CD4-positive, alpha-beta T cell (primary cell): ENCODE measurements at regions not wholly inside any gene's neighbourhood (a gene's known extent, or its start where the extent isn't known, plus 50 kb on each side); places are given as distances from the start of the nearest gene placed in this dataset.

Experiments used
- ATAC-seq: fragments of 200-7000 bp; cut with Tn5 transposase; one replicate; pipeline ENCODE4 v1.10.0; 2022; ENCODE audit warnings: mild to moderate bottlenecking; ENCODE audit not compliant: poor library complexity
- CTCF ChIA-PET: fragments of 350-600 bp; sonication (Branson Sonifier 250); formaldehyde crosslinking; loops from one replicate; lab custom pipeline; 2021; ENCODE audit warnings: antibody characterized with exemption, inconsistent platforms; lab: Charles Lee
- POLR2A ChIA-PET: fragments of 350-600 bp; sonication (Branson Sonifier 250); formaldehyde crosslinking; loops from one replicate; lab custom pipeline; 2021; ENCODE audit warnings: antibody characterized with exemption, inconsistent platforms; lab: Charles Lee
- DNase-seq, 14 experiments: peaks; one replicate each; pipeline ENCODE4 v3.0.0-alpha.2; 2013 to 2020; ENCODE audit warnings: mixed read lengths in 2 of 14
- H3K27ac ChIP-seq, 2 donors: one replicate each; pipeline versions ENCODE4 v1.5.1 to v1.7.0; 2013; ENCODE audit warnings: low read length in 2 of 2, low read depth in 1 of 2, mild to moderate bottlenecking in 1 of 2
- H3K27me3 ChIP-seq, 2 experiments: 1 replicate in 1 of 2; 2 replicates in 1 of 2; pipeline versions ENCODE4 v1.6.1 to v1.7.0; 2013; ENCODE audit warnings: low read length in 2 of 2, control low read depth in 1 of 2, mild to moderate bottlenecking in 1 of 2, moderate library complexity in 1 of 2; ENCODE audit not compliant: insufficient read depth in 2 of 2, control insufficient read depth in 1 of 2
- H3K36me3 ChIP-seq: one replicate; pipeline ENCODE4 v1.6.1; 2013; ENCODE audit warnings: low read length, control low read depth; ENCODE audit not compliant: insufficient read depth
- H3K4me1 ChIP-seq: one replicate; pipeline ENCODE4 v1.6.1; 2013; ENCODE audit warnings: low read length, control low read depth; ENCODE audit not compliant: insufficient read depth
- H3K4me3 ChIP-seq: one replicate; pipeline ENCODE4 v1.5.1; 2013; ENCODE audit warnings: mild to moderate bottlenecking, low read length, moderate library complexity
- H3K9me3 ChIP-seq, 2 experiments: 1 replicate in 1 of 2; 2 replicates in 1 of 2; pipeline versions ENCODE4 v1.6.1 to v1.7.0; 2013; ENCODE audit warnings: low read length in 2 of 2, mild to moderate bottlenecking in 2 of 2, control low read depth in 1 of 2, moderate library complexity in 1 of 2; ENCODE audit not compliant: control insufficient read depth in 1 of 2, insufficient read depth in 1 of 2
- H3K27ac Mint-ChIP-seq: one replicate; pipeline ENCODE4 v1.8.0; 2020; ENCODE audit warnings: mixed read lengths
- H3K27me3 Mint-ChIP-seq: one replicate; pipeline ENCODE4 v1.8.0; 2021; ENCODE audit warnings: mixed read lengths
- H3K36me3 Mint-ChIP-seq: one replicate; pipeline ENCODE4 v1.8.0; 2021; ENCODE audit warnings: low read depth, mixed read lengths
- H3K4me1 Mint-ChIP-seq: one replicate; pipeline ENCODE4 v1.8.0; 2021; ENCODE audit warnings: low read depth, mixed read lengths
- H3K4me3 Mint-ChIP-seq: one replicate; pipeline ENCODE4 v1.8.0; 2020; ENCODE audit warnings: mild to moderate bottlenecking, mixed read lengths
- H3K9me3 Mint-ChIP-seq: one replicate; pipeline ENCODE4 v1.8.0; 2020; ENCODE audit warnings: mixed read lengths
- intact Hi-C, 2 experiments: fragments of 100-400 bp; cut with DNase I in 1 of 2; cut with micrococcal nuclease in 1 of 2; formaldehyde crosslinking; loops; one replicate each; pipeline versions ENCODE4 v1.15.1 to v1.9.0; 2023 to 2025; cut with DNase I, micrococcal nuclease
- TF ChIP-seq, protein P1 (sequence below): fragments of 200-600 bp; IDR thresholded peaks from one replicate; pipeline ENCODE4 v1.8.0; 2022; ENCODE audit warnings: antibody characterized with exemption, mild to moderate bottlenecking

GRCh38 chrX:56000729-56001128 lies 231.4 kb upstream of the KLF8 start:
- TF ChIP-seq, protein P1, sequence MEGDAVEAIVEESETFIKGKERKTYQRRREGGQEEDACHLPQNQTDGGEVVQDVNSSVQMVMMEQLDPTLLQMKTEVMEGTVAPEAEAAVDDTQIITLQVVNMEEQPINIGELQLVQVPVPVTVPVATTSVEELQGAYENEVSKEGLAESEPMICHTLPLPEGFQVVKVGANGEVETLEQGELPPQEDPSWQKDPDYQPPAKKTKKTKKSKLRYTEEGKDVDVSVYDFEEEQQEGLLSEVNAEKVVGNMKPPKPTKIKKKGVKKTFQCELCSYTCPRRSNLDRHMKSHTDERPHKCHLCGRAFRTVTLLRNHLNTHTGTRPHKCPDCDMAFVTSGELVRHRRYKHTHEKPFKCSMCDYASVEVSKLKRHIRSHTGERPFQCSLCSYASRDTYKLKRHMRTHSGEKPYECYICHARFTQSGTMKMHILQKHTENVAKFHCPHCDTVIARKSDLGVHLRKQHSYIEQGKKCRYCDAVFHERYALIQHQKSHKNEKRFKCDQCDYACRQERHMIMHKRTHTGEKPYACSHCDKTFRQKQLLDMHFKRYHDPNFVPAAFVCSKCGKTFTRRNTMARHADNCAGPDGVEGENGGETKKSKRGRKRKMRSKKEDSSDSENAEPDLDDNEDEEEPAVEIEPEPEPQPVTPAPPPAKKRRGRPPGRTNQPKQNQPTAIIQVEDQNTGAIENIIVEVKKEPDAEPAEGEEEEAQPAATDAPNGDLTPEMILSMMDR, result no peak
- Mint-ChIP-seq H3K4me3 (no peak overlapping the region), H3K4me1 (no peaks in the 10 kb centered on the region), H3K36me3 (peaks cover 15% of the 10 kb centered on the region), H3K9me3 (no peaks in the 10 kb centered on the region), H3K27me3 (no peaks in the 10 kb centered on the region), H3K27ac (no peak overlapping the region)
- ATAC-seq (no peak), DNase-seq (no peak)
- ChIA-PET CTCF (no interaction called here), POLR2A (no interaction called here)
- Histone ChIP-seq H3K27me3 (no peaks in the 10 kb centered on the region), H3K4me3 (no peak overlapping the region), H3K9me3 (peaks cover 0 to 16% of the 10 kb centered on the region in 2 experiments), H3K27ac (no peak overlapping the region), H3K4me1 (no peaks in the 10 kb centered on the region), H3K36me3 (no peaks in the 10 kb centered on the region)
- intact Hi-C loops, result no loop called here

DNA sequence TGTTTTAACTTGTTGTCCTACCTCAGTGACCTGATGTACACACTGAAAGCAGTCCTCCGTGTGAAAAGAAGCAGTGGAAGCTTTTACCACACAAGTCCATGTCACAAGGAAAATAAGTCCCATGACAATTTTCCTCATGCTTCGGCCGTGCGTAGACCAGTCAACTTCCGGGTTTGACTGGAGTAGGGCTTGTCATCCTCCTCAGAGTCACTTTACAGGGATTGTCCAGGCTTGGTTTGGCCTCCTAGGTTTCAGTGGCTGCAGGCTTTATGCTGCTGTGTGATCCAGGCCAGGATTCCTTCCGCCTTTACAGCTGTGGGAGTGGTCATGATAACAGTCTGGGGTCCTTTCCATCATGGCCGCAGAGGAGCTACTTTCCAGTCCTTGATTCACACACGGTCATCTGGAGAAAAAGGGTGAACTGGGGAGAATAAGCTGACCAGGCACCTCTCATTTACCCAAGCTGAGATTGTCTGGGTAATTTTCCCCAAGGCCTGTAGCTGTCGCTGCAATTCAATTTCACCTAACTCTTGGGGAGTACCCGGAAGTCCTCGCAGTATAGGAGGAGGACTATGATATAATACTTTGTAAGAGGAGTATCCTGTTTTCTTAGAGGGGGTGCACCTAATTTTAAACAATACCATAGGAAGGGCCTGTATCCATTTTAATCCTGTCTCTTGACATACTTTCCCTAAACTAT lies 206.1 kb upstream of the KLF8 start:
- Mint-ChIP-seq H3K4me1 (no peaks in the 10 kb centered on the region), H3K27me3 (no peaks in the 10 kb centered on the region), H3K9me3 (no peaks in the 10 kb centered on the region), H3K27ac (no peak overlapping the region), H3K36me3 (no peaks in the 10 kb centered on the region), H3K4me3 (no peak overlapping the region)
- POLR2A ChIA-PET, result no interaction called here
- no peaks in the 10 kb centered on the region for H3K9me3 ChIP-seq
- ATAC-seq (no peak), DNase-seq (no peak)
- H3K4me3 ChIP-seq, result no peak overlapping the region
- no peak overlapping the region for H3K27ac ChIP-seq
- H3K4me1 ChIP-seq, result no peaks in the 10 kb centered on the region
- no peaks in the 10 kb centered on the region for H3K36me3 ChIP-seq
- CTCF ChIA-PET, result interaction anchor here (0.6 kb wide), 1 partner anchor 11 kb away, joined by 4 read pairs; no protein-coding TSS in a partner anchor
- TF ChIP-seq, protein P1, result no peak
- intact Hi-C loops, result no loop called here
- H3K27me3 ChIP-seq, result no peaks in the 10 kb centered on the region

DNA sequence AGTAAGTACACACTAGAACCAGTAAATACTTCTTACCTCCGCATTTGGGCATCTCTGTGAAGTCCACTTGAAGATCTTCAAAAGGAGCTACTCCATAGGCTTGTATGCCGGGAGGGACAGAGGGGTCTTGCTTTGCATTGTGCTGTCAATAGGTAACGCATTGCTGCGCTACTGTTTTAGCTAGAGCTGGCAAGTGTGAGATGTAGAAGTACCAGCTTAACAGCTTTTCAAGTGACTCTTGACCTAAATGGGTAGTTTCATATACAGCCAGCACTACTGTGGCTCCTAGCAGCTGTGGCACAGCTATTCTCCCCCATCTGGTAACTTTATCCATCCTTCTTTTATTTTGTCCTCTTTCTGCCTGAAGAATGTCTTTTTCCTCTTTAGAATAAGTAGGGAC lies 205.3 kb upstream of the KLF8 start:
- Histone ChIP-seq H3K9me3 (no peaks in the 10 kb centered on the region), H3K4me3 (no peak overlapping the region), H3K27me3 (no peaks in the 10 kb centered on the region), H3K4me1 (no peaks in the 10 kb centered on the region), H3K36me3 (no peaks in the 10 kb centered on the region), H3K27ac (no peak overlapping the region)
- Mint-ChIP-seq H3K27ac (no peak overlapping the region), H3K4me1 (no peaks in the 10 kb centered on the region), H3K27me3 (no peaks in the 10 kb centered on the region), H3K36me3 (no peaks in the 10 kb centered on the region), H3K4me3 (no peak overlapping the region), H3K9me3 (no peaks in the 10 kb centered on the region)
- POLR2A ChIA-PET, result no interaction called here
- no peak for ATAC-seq
- TF ChIP-seq, protein P1, result no peak
- intact Hi-C loops, result no loop called here
- CTCF ChIA-PET, result no interaction called here
- DNase-seq, result no peak
